ENCODE measurements at regions not wholly inside any gene's neighbourhood (a gene's known extent, or its start where the extent isn't known, plus 50 kb on each side); places are given as distances from the start of the nearest gene placed in this dataset.

GRCh38 chr14:61176686-61177085 is 104.5 kb downstream of the TMEM30B start:
- TF ChIP-seq EZH2 (IDR thresholded peaks at IDR 0.05; ENCODE audit: borderline replicate concordance) = no peak
- TF ChIP-seq, protein P1, sequence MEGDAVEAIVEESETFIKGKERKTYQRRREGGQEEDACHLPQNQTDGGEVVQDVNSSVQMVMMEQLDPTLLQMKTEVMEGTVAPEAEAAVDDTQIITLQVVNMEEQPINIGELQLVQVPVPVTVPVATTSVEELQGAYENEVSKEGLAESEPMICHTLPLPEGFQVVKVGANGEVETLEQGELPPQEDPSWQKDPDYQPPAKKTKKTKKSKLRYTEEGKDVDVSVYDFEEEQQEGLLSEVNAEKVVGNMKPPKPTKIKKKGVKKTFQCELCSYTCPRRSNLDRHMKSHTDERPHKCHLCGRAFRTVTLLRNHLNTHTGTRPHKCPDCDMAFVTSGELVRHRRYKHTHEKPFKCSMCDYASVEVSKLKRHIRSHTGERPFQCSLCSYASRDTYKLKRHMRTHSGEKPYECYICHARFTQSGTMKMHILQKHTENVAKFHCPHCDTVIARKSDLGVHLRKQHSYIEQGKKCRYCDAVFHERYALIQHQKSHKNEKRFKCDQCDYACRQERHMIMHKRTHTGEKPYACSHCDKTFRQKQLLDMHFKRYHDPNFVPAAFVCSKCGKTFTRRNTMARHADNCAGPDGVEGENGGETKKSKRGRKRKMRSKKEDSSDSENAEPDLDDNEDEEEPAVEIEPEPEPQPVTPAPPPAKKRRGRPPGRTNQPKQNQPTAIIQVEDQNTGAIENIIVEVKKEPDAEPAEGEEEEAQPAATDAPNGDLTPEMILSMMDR (IDR thresholded peaks at IDR 0.05; ENCODE audit: poor library complexity) = no peak

Measured in hepatocyte (in vitro differentiated cells).